CD4-positive, CD25-positive, alpha-beta regulatory T cell (primary cell): ENCODE measurements at regions not wholly inside any gene's neighbourhood (a gene's known extent, or its start where the extent isn't known, plus 50 kb on each side); places are given as distances from the start of the nearest gene placed in this dataset.

ENCODE experiments used
- ATAC-seq, 2 donors: fragments of 150-1000 bp; cut with Tn5 transposase; one replicate each; pipeline ENCODE4 v1.10.0; 2021; ENCODE audit warnings: low read depth in 2 of 2, moderate number of reproducible peaks in 2 of 2, moderate library complexity in 1 of 2
- DNase-seq, 3 donors: peaks; one replicate each; pipeline versions ENCODE4 v3.0.0 to v3.0.0-alpha.2; 2012 to 2022; ENCODE audit warnings: mixed read lengths in 1 of 3
- H3K27ac ChIP-seq: one replicate; pipeline ENCODE4 v1.7.0; 2013; ENCODE audit warnings: mild to moderate bottlenecking, low read length; ENCODE audit not compliant: insufficient read depth, poor library complexity, severe bottlenecking
- H3K27me3 ChIP-seq: one replicate; pipeline ENCODE4 v1.7.0; 2013; ENCODE audit warnings: low read length; ENCODE audit not compliant: control insufficient read depth, insufficient read depth
- H3K36me3 ChIP-seq: one replicate; pipeline ENCODE4 v1.7.0; 2013; ENCODE audit warnings: mild to moderate bottlenecking, low read length, moderate library complexity; ENCODE audit not compliant: control insufficient read depth, insufficient read depth
- H3K4me1 ChIP-seq: 2 replicates; pipeline ENCODE4 v1.7.0; 2013; ENCODE audit warnings: mild to moderate bottlenecking, low read length; ENCODE audit not compliant: insufficient read depth, control insufficient read depth, poor library complexity, severe bottlenecking
- H3K4me3 ChIP-seq: one replicate; pipeline ENCODE4 v1.7.0; 2013; ENCODE audit warnings: low read depth, mild to moderate bottlenecking, low read length, moderate library complexity
- H3K9me3 ChIP-seq, 2 experiments: 1 replicate in 1 of 2; 2 replicates in 1 of 2; pipeline ENCODE4 v1.7.0; 2013; ENCODE audit warnings: low read length in 2 of 2, mild to moderate bottlenecking in 1 of 2, moderate library complexity in 1 of 2; ENCODE audit not compliant: control insufficient read depth in 2 of 2
- H3K27ac Mint-ChIP-seq, 3 donors: one replicate each; pipeline ENCODE4 v1.8.0; 2020 to 2022; ENCODE audit warnings: mild to moderate bottlenecking in 3 of 3, mixed read lengths in 3 of 3, moderate library complexity in 2 of 3
- H3K27me3 Mint-ChIP-seq: one replicate; pipeline ENCODE4 v1.8.0; 2022; ENCODE audit warnings: mild to moderate bottlenecking, mixed read lengths
- H3K36me3 Mint-ChIP-seq: one replicate; pipeline ENCODE4 v1.8.0; 2020; ENCODE audit warnings: mixed read lengths
- H3K4me1 Mint-ChIP-seq, 4 donors: one replicate each; pipeline ENCODE4 v1.8.0; 2020 to 2022; ENCODE audit warnings: mixed read lengths in 4 of 4, mild to moderate bottlenecking in 1 of 4
- H3K4me3 Mint-ChIP-seq, 4 donors: one replicate each; pipeline ENCODE4 v1.8.0; 2020 to 2022; ENCODE audit warnings: mild to moderate bottlenecking in 4 of 4, mixed read lengths in 4 of 4, moderate library complexity in 3 of 4
- H3K9me3 Mint-ChIP-seq, 7 donors: one replicate each; pipeline ENCODE4 v1.8.0; 2020 to 2022; ENCODE audit warnings: mixed read lengths in 7 of 7, mild to moderate bottlenecking in 3 of 7, moderate library complexity in 2 of 7

GRCh38 chr3:177781686-177782161 is 584.4 kb upstream of the TBL1XR1 start:
- Histone ChIP-seq H3K9me3 (no peaks in the 10 kb centered on the region), H3K4me1 (peaks cover 12% of the 10 kb centered on the region), H3K27me3 (no peaks in the 10 kb centered on the region), H3K4me3 (no peak overlapping the region), H3K27ac (no peak overlapping the region), H3K36me3 (no peaks in the 10 kb centered on the region)
- ATAC-seq, result no peak
- H3K9me3 Mint-ChIP-seq, result no peaks in the 10 kb centered on the region
- H3K27ac Mint-ChIP-seq, result no peak overlapping the region
- H3K36me3 Mint-ChIP-seq, result no peaks in the 10 kb centered on the region
- H3K27me3 Mint-ChIP-seq, result no peaks in the 10 kb centered on the region
- DNase-seq, result no peak
- no peak overlapping the region for H3K4me3 Mint-ChIP-seq
- peaks cover 12 to 32% (median 21%) of the 10 kb centered on the region in 4 donors for H3K4me1 Mint-ChIP-seq

GRCh38 chr3:177783338-177783737 is 586.1 kb upstream of the TBL1XR1 start:
- no peak for DNase-seq
- H3K9me3 Mint-ChIP-seq, result no peaks in the 10 kb centered on the region
- Histone ChIP-seq H3K4me3 (no peak overlapping the region), H3K9me3 (no peaks in the 10 kb centered on the region), H3K36me3 (no peaks in the 10 kb centered on the region), H3K4me1 (peaks cover 8% of the 10 kb centered on the region), H3K27me3 (no peaks in the 10 kb centered on the region), H3K27ac (no peak overlapping the region)
- peaks cover 7 to 31% (median 22%) of the 10 kb centered on the region in 4 donors for H3K4me1 Mint-ChIP-seq
- no peak for ATAC-seq
- H3K27ac Mint-ChIP-seq, result no peak overlapping the region
- H3K27me3 Mint-ChIP-seq, result no peaks in the 10 kb centered on the region
- no peak overlapping the region for H3K4me3 Mint-ChIP-seq
- H3K36me3 Mint-ChIP-seq, result no peaks in the 10 kb centered on the region

- Mint-ChIP-seq H3K4me1 (peaks cover 3 to 26% (median 18%) of the 10 kb centered on the region in 4 donors), H3K27ac (no peak overlapping the region), H3K9me3 (no peaks in the 10 kb centered on the region), H3K27me3 (no peaks in the 10 kb centered on the region), H3K36me3 (no peaks in the 10 kb centered on the region), H3K4me3 (no peak overlapping the region)
- no peaks in the 10 kb centered on the region for H3K9me3 ChIP-seq
- no peak overlapping the region for H3K4me3 ChIP-seq
- H3K27me3 ChIP-seq, result no peaks in the 10 kb centered on the region
- no peak overlapping the region for H3K27ac ChIP-seq
- H3K36me3 ChIP-seq, result no peaks in the 10 kb centered on the region
- ATAC-seq (no peak), DNase-seq (no peak)
- peaks cover 4% of the 10 kb centered on the region for H3K4me1 ChIP-seq
These were observed 586.5 kb upstream of the TBL1XR1 start for GRCh38 chr3:177783767-177784166.

- H3K36me3 Mint-ChIP-seq, result no peaks in the 10 kb centered on the region
- H3K9me3 Mint-ChIP-seq, result no peaks in the 10 kb centered on the region
- H3K9me3 ChIP-seq, result no peaks in the 10 kb centered on the region
- no peak overlapping the region for H3K27ac Mint-ChIP-seq
- no peak overlapping the region for H3K4me3 Mint-ChIP-seq
- DNase-seq, result peak in 1 of 3 donors; percentile 55
- no peaks in the 10 kb centered on the region for H3K27me3 Mint-ChIP-seq
- H3K36me3 ChIP-seq, result no peaks in the 10 kb centered on the region
- H3K27me3 ChIP-seq, result no peaks in the 10 kb centered on the region
- H3K27ac ChIP-seq, result no peak overlapping the region
- H3K4me3 ChIP-seq, result no peak overlapping the region
- no peaks in the 10 kb centered on the region for H3K4me1 ChIP-seq
- peaks cover 0 to 17% (median 13%) of the 10 kb centered on the region in 4 donors for H3K4me1 Mint-ChIP-seq
- ATAC-seq, result no peak
These were observed 590.2 kb upstream of the TBL1XR1 start for GRCh38 chr3:177787279-177788041.

GRCh38 chr3:177789500-177789899 is 592.2 kb upstream of the TBL1XR1 start:
- Histone ChIP-seq H3K27ac (no peak overlapping the region), H3K4me1 (no peaks in the 10 kb centered on the region), H3K27me3 (no peaks in the 10 kb centered on the region), H3K9me3 (no peaks in the 10 kb centered on the region), H3K4me3 (no peak overlapping the region), H3K36me3 (no peaks in the 10 kb centered on the region)
- H3K4me1 Mint-ChIP-seq, result peaks cover 0 to 17% (median 13%) of the 10 kb centered on the region in 4 donors
- no peaks in the 10 kb centered on the region for H3K27me3 Mint-ChIP-seq
- H3K4me3 Mint-ChIP-seq, result no peak overlapping the region
- no peaks in the 10 kb centered on the region for H3K36me3 Mint-ChIP-seq
- no peak overlapping the region for H3K27ac Mint-ChIP-seq
- H3K9me3 Mint-ChIP-seq, result peaks cover 0 to 6% (median 0%) of the 10 kb centered on the region in 7 donors
- ATAC-seq, result no peak
- no peak for DNase-seq

GRCh38 chr3:177792311-177793030 is 595.2 kb upstream of the TBL1XR1 start:
- Histone ChIP-seq H3K9me3 (no peaks in the 10 kb centered on the region), H3K4me1 (no peaks in the 10 kb centered on the region), H3K36me3 (no peaks in the 10 kb centered on the region), H3K4me3 (no peak overlapping the region), H3K27ac (no peak overlapping the region), H3K27me3 (no peaks in the 10 kb centered on the region)
- H3K9me3 Mint-ChIP-seq, result peaks cover 0 to 6% (median 0%) of the 10 kb centered on the region in 7 donors
- H3K36me3 Mint-ChIP-seq, result no peaks in the 10 kb centered on the region
- no peaks in the 10 kb centered on the region for H3K27me3 Mint-ChIP-seq
- ATAC-seq (no peak), DNase-seq (no peak)
- H3K4me1 Mint-ChIP-seq, result peaks cover 0 to 7% (median 4%) of the 10 kb centered on the region in 4 donors
- H3K27ac Mint-ChIP-seq, result no peak overlapping the region
- H3K4me3 Mint-ChIP-seq, result no peak overlapping the region

GRCh38 chr3:177793451-177793850 is 596.2 kb upstream of the TBL1XR1 start:
- Histone ChIP-seq H3K27me3 (no peaks in the 10 kb centered on the region), H3K27ac (no peak overlapping the region), H3K4me3 (no peak overlapping the region), H3K9me3 (no peaks in the 10 kb centered on the region), H3K36me3 (no peaks in the 10 kb centered on the region), H3K4me1 (no peaks in the 10 kb centered on the region)
- Mint-ChIP-seq H3K4me3 (no peak overlapping the region), H3K36me3 (no peaks in the 10 kb centered on the region), H3K27me3 (no peaks in the 10 kb centered on the region), H3K27ac (no peak overlapping the region), H3K4me1 (peaks cover 0 to 3% (median 0%) of the 10 kb centered on the region in 4 donors), H3K9me3 (peaks cover 0 to 6% (median 0%) of the 10 kb centered on the region in 7 donors)
- DNase-seq (no peak), ATAC-seq (no peak)
